ENCODE measurements at regions not wholly inside any gene's neighbourhood (a gene's known extent, or its start where the extent isn't known, plus 50 kb on each side); places are given as distances from the start of the nearest gene placed in this dataset.

DNA sequence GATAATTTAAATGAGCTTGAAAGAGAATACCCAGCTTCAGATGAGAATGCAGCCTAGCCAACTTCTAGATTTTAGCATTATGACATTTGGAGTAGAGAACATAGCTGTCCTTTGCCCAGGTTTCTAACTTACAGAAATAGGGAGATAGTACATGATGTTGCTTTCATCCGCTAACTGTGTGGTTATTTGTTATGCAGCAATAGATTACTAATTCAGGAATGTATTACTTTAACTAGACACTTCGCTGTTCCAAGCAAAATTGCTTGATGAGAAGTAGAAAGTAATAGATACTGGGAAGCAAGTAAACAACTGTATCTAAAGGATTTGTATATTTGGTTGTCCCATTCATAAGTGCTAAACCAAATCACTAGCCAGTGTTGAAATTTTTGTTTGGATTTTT is 790.9 kb upstream of the PRR20A start:
- TF ChIP-seq, protein P1, sequence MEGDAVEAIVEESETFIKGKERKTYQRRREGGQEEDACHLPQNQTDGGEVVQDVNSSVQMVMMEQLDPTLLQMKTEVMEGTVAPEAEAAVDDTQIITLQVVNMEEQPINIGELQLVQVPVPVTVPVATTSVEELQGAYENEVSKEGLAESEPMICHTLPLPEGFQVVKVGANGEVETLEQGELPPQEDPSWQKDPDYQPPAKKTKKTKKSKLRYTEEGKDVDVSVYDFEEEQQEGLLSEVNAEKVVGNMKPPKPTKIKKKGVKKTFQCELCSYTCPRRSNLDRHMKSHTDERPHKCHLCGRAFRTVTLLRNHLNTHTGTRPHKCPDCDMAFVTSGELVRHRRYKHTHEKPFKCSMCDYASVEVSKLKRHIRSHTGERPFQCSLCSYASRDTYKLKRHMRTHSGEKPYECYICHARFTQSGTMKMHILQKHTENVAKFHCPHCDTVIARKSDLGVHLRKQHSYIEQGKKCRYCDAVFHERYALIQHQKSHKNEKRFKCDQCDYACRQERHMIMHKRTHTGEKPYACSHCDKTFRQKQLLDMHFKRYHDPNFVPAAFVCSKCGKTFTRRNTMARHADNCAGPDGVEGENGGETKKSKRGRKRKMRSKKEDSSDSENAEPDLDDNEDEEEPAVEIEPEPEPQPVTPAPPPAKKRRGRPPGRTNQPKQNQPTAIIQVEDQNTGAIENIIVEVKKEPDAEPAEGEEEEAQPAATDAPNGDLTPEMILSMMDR (IDR thresholded peaks at IDR 0.05; ENCODE audit: low read depth, low read length, missing input control), result no peak
- TF ChIP-seq HNF4A (conservative IDR thresholded peaks at IDR 0.05), result no peak
- TF ChIP-seq, protein P2, sequence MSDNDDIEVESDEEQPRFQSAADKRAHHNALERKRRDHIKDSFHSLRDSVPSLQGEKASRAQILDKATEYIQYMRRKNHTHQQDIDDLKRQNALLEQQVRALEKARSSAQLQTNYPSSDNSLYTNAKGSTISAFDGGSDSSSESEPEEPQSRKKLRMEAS (IDR thresholded peaks at IDR 0.05), result no peak
